Endothelial cell (in vitro differentiated cells): ENCODE measurements at regions not wholly inside any gene's neighbourhood (a gene's known extent, or its start where the extent isn't known, plus 50 kb on each side); places are given as distances from the start of the nearest gene placed in this dataset.
A peak's percentile ranks its signal among the peaks of the same experiment; 100 is the strongest.

Source experiments
- DNase-seq: peaks from one replicate; pipeline ENCODE4 v3.0.0; 2021; ENCODE audit warnings: low spot score
- H3K27ac Mint-ChIP-seq: one replicate; pipeline ENCODE4 v1.8.0; 2021; ENCODE audit warnings: mixed read lengths, inconsistent platforms; ENCODE audit not compliant: unreplicated experiment
- H3K27me3 Mint-ChIP-seq: one replicate; pipeline ENCODE4 v1.8.0; 2021; ENCODE audit warnings: mild to moderate bottlenecking, moderate library complexity, mixed read lengths, inconsistent platforms; ENCODE audit not compliant: unreplicated experiment
- H3K36me3 Mint-ChIP-seq: one replicate; pipeline ENCODE4 v1.8.0; 2021; ENCODE audit warnings: mild to moderate bottlenecking, low read depth, mixed read lengths, inconsistent platforms; ENCODE audit not compliant: unreplicated experiment
- H3K4me1 Mint-ChIP-seq: one replicate; pipeline ENCODE4 v1.8.0; 2021; ENCODE audit warnings: mild to moderate bottlenecking, mixed read lengths, inconsistent platforms; ENCODE audit not compliant: unreplicated experiment
- H3K4me3 Mint-ChIP-seq: one replicate; pipeline ENCODE4 v1.8.0; 2021; ENCODE audit warnings: mild to moderate bottlenecking, mixed read lengths, inconsistent platforms; ENCODE audit not compliant: unreplicated experiment
- H3K9me3 Mint-ChIP-seq: one replicate; pipeline ENCODE4 v1.8.0; 2021; ENCODE audit warnings: mixed read lengths, inconsistent platforms; ENCODE audit not compliant: unreplicated experiment
- CTCF ChIP-seq: fragments of 200-600 bp; sonication (generic); IDR thresholded peaks from one replicate; pipeline ENCODE4 v1.5.0; 2021; ENCODE audit warnings: antibody characterized with exemption; ENCODE audit not compliant: unreplicated experiment

GRCh38 chr13:80946008-80946802, 605.3 kb upstream of the SPRY2 start:
- DNase-seq, result no peak
- Mint-ChIP-seq H3K27me3 (no peaks in the 10 kb centered on the region), H3K27ac (no peak overlapping the region), H3K4me3 (no peak overlapping the region), H3K36me3 (no peaks in the 10 kb centered on the region), H3K9me3 (no peaks in the 10 kb centered on the region), H3K4me1 (no peaks in the 10 kb centered on the region)
- no peak for TF ChIP-seq CTCF

DNA sequence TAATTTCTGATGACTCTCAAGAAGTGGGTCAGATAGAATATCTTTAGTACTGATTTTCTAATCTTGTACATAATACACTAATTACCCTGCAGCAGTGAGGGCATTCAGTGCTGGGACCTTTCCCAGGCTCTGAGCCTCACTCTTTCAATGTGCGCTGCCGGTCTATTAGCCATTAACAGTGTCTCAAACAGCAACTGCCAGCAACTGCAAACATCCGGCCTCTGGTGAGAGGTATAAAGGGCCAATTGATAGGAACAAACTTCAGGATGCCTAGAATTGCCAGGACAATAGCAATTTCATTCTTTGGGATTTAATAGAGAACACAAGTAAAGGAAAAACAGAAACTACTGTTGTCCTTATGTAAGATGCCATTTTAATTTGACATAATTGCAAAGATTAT, 604.4 kb upstream of the SPRY2 start:
- no peaks in the 10 kb centered on the region for H3K4me1 Mint-ChIP-seq
- peak; percentile 37 for DNase-seq
- H3K9me3 Mint-ChIP-seq, result no peaks in the 10 kb centered on the region
- peak overlapping the region; percentile 24 for H3K27ac Mint-ChIP-seq
- no peaks in the 10 kb centered on the region for H3K36me3 Mint-ChIP-seq
- no peak for TF ChIP-seq CTCF
- no peak overlapping the region for H3K4me3 Mint-ChIP-seq
- H3K27me3 Mint-ChIP-seq, result no peaks in the 10 kb centered on the region

DNA sequence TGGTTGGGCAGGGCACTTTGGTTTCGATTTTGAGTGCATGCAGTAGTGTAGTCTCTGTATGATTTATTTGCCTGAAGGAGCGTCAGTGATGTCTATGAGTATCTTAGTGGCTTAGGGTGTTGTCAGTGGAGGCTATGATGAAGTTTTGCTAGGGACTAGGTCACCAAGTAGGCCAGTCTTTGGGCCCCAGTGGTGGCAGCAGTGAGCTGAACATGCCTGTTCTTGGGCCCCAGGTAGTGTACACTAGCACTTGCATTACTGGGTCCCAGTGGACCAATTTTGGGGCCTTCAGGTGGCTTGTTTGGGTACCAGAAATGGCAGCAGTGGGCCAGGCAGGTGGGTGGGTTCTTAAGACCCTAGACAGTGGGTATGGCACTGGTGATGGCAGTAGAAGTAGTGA, 598.7 kb upstream of the SPRY2 start:
- Mint-ChIP-seq H3K4me3 (no peak overlapping the region), H3K4me1 (no peaks in the 10 kb centered on the region), H3K27me3 (no peaks in the 10 kb centered on the region), H3K27ac (no peak overlapping the region), H3K9me3 (no peaks in the 10 kb centered on the region), H3K36me3 (no peaks in the 10 kb centered on the region)
- DNase-seq, result no peak
- TF ChIP-seq CTCF, result no peak

- Mint-ChIP-seq H3K27me3 (no peaks in the 10 kb centered on the region), H3K4me3 (no peak overlapping the region), H3K36me3 (no peaks in the 10 kb centered on the region), H3K4me1 (no peaks in the 10 kb centered on the region), H3K27ac (no peak overlapping the region), H3K9me3 (no peaks in the 10 kb centered on the region)
- DNase-seq, result no peak
- no peak for TF ChIP-seq CTCF
These were observed 590.8 kb upstream of the SPRY2 start for GRCh38 chr13:80931766-80932165.

- Mint-ChIP-seq H3K36me3 (no peaks in the 10 kb centered on the region), H3K27ac (no peak overlapping the region), H3K4me1 (no peaks in the 10 kb centered on the region), H3K27me3 (no peaks in the 10 kb centered on the region), H3K4me3 (no peak overlapping the region), H3K9me3 (no peaks in the 10 kb centered on the region)
- no peak for DNase-seq
- TF ChIP-seq CTCF, result no peak
These were observed 590.2 kb upstream of the SPRY2 start for GRCh38 chr13:80931118-80931517.
